Loucy (cell line): ENCODE measurements at regions not wholly inside any gene's neighbourhood (a gene's known extent, or its start where the extent isn't known, plus 50 kb on each side); places are given as distances from the start of the nearest gene placed in this dataset.

ENCODE experiments used
- CTCF ChIP-seq: fragments of 200-600 bp; sonication (generic); conservative IDR thresholded peaks from 2 replicates; pipeline ENCODE4 v1.5.1; 2014; ENCODE audit warnings: mild to moderate bottlenecking, antibody characterized with exemption, low read length
- EZH2phosphoT487 ChIP-seq: fragments of 200-600 bp; IDR thresholded peaks from 2 replicates; pipeline ENCODE4 v1.6.1; 2018; ENCODE audit warnings: antibody characterized with exemption, mild to moderate bottlenecking, moderate library complexity, borderline replicate concordance

DNA sequence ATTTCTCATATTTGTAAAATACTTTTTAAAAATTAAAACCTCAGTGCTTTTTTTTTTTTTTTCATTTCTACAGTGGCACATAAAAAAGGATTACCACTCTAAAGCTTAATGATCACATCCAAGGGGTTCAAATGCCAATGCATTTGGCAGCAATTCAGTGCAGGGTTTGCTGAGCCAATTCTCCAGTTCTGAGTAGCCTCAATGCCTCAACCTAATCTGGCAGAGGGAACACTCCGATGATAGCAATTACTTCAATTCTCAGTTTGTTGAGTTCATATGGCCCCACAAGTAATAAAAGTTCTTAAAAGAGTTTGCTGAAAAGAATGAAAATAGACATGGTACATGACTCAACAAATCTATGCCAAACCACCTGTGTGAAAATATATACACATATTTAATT is 79.3 kb upstream of the RBMS3 start:
- no peak for TF ChIP-seq CTCF
- TF ChIP-seq EZH2phosphoT487 = no peak
